ENCODE measurements at regions not wholly inside any gene's neighbourhood (a gene's known extent, or its start where the extent isn't known, plus 50 kb on each side); places are given as distances from the start of the nearest gene placed in this dataset.

DNA sequence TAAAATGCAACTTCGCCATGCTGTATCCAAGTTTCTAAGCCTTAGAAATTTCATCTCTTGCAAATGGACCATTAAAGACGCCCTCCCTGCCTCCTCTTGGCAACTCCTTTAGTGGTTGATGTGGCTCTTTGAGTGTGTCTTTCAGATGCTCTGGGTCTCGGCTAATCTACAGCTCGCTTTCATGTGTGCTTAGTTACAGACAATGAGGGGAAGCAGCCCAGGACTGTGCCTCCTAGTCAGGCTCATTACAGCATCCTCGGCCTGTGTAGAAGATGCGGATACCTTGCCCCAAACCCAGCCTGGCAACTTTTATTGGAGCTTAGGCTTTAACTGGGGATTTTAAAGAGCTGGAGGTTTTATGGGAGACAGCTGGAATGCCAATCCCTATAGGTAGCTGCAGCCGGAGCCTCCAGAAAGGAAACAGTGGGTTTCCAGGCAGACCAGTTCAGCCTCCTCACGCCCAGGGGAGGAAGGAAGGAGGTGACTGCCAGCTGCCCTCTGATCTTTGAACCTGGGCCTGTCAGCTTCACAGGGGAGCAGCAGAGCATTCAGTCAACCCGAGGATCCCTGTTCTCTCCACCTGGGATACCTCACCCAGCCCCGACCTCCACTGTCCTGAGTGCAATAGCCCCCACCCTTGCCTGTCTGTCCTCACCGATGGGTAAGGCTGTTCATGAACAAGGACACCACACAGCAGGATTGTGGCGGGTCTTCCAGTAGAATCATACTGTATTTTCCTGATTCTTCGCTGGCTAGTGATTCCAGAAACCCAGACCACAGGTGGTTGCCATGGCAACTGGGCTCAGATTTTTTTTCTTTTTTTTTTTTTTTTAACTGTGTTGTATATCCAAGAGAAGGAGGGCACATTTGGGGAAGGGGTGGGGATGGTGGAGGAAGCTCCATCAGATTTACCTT lies 638.5 kb downstream of the MED13L start:
- peaks cover 1% of the 10 kb centered on the region for H3K27me3 Mint-ChIP-seq
- ATAC-seq = no peak
- POLR2A ChIA-PET = no interaction called here
- no peaks in the 10 kb centered on the region for H3K9me3 Mint-ChIP-seq
- H3K4me1 Mint-ChIP-seq (ENCODE audit: low read depth) = no peaks in the 10 kb centered on the region
- H3K4me3 Mint-ChIP-seq = no peak overlapping the region
- H3K36me3 Mint-ChIP-seq (ENCODE audit: low read depth) = no peaks in the 10 kb centered on the region
- CTCF ChIA-PET = no interaction called here
- TF ChIP-seq, protein P1, sequence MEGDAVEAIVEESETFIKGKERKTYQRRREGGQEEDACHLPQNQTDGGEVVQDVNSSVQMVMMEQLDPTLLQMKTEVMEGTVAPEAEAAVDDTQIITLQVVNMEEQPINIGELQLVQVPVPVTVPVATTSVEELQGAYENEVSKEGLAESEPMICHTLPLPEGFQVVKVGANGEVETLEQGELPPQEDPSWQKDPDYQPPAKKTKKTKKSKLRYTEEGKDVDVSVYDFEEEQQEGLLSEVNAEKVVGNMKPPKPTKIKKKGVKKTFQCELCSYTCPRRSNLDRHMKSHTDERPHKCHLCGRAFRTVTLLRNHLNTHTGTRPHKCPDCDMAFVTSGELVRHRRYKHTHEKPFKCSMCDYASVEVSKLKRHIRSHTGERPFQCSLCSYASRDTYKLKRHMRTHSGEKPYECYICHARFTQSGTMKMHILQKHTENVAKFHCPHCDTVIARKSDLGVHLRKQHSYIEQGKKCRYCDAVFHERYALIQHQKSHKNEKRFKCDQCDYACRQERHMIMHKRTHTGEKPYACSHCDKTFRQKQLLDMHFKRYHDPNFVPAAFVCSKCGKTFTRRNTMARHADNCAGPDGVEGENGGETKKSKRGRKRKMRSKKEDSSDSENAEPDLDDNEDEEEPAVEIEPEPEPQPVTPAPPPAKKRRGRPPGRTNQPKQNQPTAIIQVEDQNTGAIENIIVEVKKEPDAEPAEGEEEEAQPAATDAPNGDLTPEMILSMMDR (IDR thresholded peaks at IDR 0.05) = no peak
- intact Hi-C loops (cut with micrococcal nuclease) = no loop called here
- no peak overlapping the region for H3K27ac Mint-ChIP-seq
- DNase-seq = no peak

DNA sequence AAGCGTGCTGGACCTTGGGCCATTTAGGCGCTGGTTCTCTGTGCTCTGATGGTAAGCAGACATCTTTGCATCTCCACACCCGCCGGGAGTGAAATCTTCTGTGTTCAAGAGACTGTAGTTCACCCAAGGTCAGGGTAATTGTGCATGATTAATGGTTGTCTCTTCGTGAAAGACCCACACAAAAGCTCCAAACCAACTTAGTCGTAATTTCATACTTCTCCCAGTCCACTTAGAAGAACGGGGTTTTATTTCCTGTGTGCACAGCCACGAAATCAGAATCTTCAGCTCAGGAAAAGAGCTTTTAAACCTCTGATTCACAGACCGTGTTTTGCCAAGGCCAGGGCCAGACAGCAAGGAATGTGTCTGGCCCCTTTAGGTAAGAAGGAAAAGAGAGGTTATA lies 640.9 kb downstream of the MED13L start:
- no peaks in the 10 kb centered on the region for H3K4me1 Mint-ChIP-seq (ENCODE audit: low read depth)
- ChIA-PET CTCF (no interaction called here), POLR2A (no interaction called here)
- DNase-seq (no peak), ATAC-seq (no peak)
- peaks cover 1% of the 10 kb centered on the region for H3K27me3 Mint-ChIP-seq
- H3K36me3 Mint-ChIP-seq (ENCODE audit: low read depth) = no peaks in the 10 kb centered on the region
- no peak overlapping the region for H3K4me3 Mint-ChIP-seq
- TF ChIP-seq, protein P1 (IDR thresholded peaks at IDR 0.05) = no peak
- no peaks in the 10 kb centered on the region for H3K9me3 Mint-ChIP-seq
- H3K27ac Mint-ChIP-seq = no peak overlapping the region
- intact Hi-C loops (cut with micrococcal nuclease) = no loop called here

DNA sequence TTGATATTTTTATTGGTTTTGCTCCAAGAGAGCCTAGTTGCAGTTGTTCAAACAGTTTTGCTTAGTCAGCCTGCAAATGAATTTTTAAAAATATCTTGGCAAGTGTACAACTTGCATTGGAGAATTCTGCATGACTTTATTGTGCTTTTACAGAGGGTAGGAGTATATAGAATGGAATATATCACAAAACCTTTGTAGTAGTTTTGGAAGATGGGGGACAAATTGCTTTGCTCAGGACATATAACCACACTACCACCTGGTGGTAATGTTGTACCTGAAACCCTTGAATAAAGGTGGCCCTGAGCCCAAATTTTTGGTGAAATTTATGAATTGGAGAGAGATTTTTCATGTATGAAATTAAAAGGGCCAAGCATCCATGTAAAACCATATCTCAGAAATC lies 645.2 kb downstream of the MED13L start:
- Mint-ChIP-seq H3K27me3 (no peaks in the 10 kb centered on the region), H3K4me3 (no peak overlapping the region), H3K9me3 (peaks cover 3% of the 10 kb centered on the region), H3K4me1 (ENCODE audit: low read depth) (no peaks in the 10 kb centered on the region), H3K27ac (no peak overlapping the region), H3K36me3 (ENCODE audit: low read depth) (no peaks in the 10 kb centered on the region)
- ChIA-PET POLR2A (no interaction called here), CTCF (no interaction called here)
- intact Hi-C loops (cut with micrococcal nuclease) = no loop called here
- TF ChIP-seq, protein P1 (IDR thresholded peaks at IDR 0.05) = no peak
- DNase-seq = no peak
- no peak for ATAC-seq

DNA sequence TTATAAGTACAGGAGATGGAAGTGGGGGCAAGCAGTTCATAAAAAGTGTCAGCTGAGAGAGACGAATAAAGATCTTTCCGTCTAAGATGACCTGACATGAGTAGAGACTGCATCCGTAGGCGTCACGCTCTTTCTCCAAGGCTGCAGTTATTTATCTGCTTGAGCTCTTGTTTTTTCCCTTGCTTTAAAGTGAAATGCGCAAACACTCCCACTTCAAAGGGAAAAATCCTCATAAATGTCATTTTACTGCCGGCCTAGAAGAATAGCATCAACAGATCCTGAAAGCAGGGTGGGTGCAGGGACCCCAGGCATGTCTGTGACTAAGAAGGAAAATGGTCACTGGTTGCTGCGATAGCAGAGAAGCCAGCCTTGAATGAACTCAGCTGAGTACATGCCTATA lies 647.4 kb downstream of the MED13L start:
- intact Hi-C loops (cut with micrococcal nuclease) = no loop called here
- H3K4me3 Mint-ChIP-seq = no peak overlapping the region
- no peak overlapping the region for H3K27ac Mint-ChIP-seq
- DNase-seq = no peak
- ATAC-seq = no peak
- ChIA-PET CTCF (no interaction called here), POLR2A (no interaction called here)
- H3K27me3 Mint-ChIP-seq = no peaks in the 10 kb centered on the region
- H3K4me1 Mint-ChIP-seq (ENCODE audit: low read depth) = no peaks in the 10 kb centered on the region
- TF ChIP-seq, protein P1 (IDR thresholded peaks at IDR 0.05) = no peak
- no peaks in the 10 kb centered on the region for H3K36me3 Mint-ChIP-seq (ENCODE audit: low read depth)
- peaks cover 3% of the 10 kb centered on the region for H3K9me3 Mint-ChIP-seq

DNA sequence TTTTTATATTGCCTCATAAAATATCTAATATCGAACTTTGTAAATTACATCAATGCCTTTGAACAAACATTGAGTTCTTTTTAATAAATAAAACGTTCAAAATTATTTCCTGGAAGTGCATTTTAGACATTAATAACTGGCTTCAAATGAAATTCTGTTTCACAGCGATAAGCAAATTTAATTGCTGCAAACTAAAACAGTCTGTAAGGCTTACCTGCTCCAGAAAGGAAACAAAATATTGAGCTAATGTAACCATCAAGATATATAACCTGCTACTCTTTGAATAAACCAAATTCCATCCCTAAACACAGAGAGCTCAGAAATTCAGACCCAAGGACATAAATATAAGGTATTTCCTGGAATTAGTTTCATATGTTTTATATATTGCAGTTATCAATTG lies 651.3 kb downstream of the MED13L start:
- intact Hi-C loops (cut with micrococcal nuclease) = no loop called here
- POLR2A ChIA-PET = no interaction called here
- H3K4me1 Mint-ChIP-seq (ENCODE audit: low read depth) = no peaks in the 10 kb centered on the region
- no peak overlapping the region for H3K27ac Mint-ChIP-seq
- H3K36me3 Mint-ChIP-seq (ENCODE audit: low read depth) = no peaks in the 10 kb centered on the region
- CTCF ChIA-PET = no interaction called here
- H3K9me3 Mint-ChIP-seq = peaks cover 3% of the 10 kb centered on the region
- no peak overlapping the region for H3K4me3 Mint-ChIP-seq
- ATAC-seq (no peak), DNase-seq (no peak)
- TF ChIP-seq, protein P1 (IDR thresholded peaks at IDR 0.05) = no peak
- H3K27me3 Mint-ChIP-seq = peaks cover 4% of the 10 kb centered on the region

Data from activated CD8-positive, alpha-beta T cell treated with anti-CD3 and anti-CD28 coated beads for 36 hours (primary cell).